GM18517 (cell line): ENCODE measurements at regions not wholly inside any gene's neighbourhood (a gene's known extent, or its start where the extent isn't known, plus 50 kb on each side); places are given as distances from the start of the nearest gene placed in this dataset.

Experiments
- ATAC-seq: cut with Tn5 transposase; IDR thresholded peaks from one replicate; pipeline ENCODE4 v1.9.1; 2021; ENCODE audit warnings: mild to moderate bottlenecking, moderate library complexity; ENCODE audit not compliant: unreplicated experiment

- no peak for ATAC-seq
These were observed 129.9 kb upstream of the ZFHX3 start for GRCh38 chr16:73177729-73178295.

GRCh38 chr16:73176577-73177013, 128.7 kb upstream of the ZFHX3 start:
- ATAC-seq, result no peak

GRCh38 chr16:73172973-73173709, 125.2 kb upstream of the ZFHX3 start:
- no peak for ATAC-seq

GRCh38 chr16:73172241-73172972, 124.5 kb upstream of the ZFHX3 start:
- no peak for ATAC-seq

- ATAC-seq, result no peak
These were observed 123.9 kb upstream of the ZFHX3 start for GRCh38 chr16:73171901-73172240.

- ATAC-seq, result no peak
These were observed 123.5 kb upstream of the ZFHX3 start for GRCh38 chr16:73171380-73171779.

- no peak for ATAC-seq
These were observed 122.7 kb upstream of the ZFHX3 start for GRCh38 chr16:73170612-73171038.

GRCh38 chr16:73166947-73167550, 119.1 kb upstream of the ZFHX3 start:
- no peak for ATAC-seq

GRCh38 chr16:73166441-73166851, 118.5 kb upstream of the ZFHX3 start:
- no peak for ATAC-seq

- no peak for ATAC-seq
These were observed 115.4 kb upstream of the ZFHX3 start for GRCh38 chr16:73163238-73163815.

GRCh38 chr16:73161977-73162376, 114.0 kb upstream of the ZFHX3 start:
- no peak for ATAC-seq

- no peak for ATAC-seq
These were observed 111.4 kb upstream of the ZFHX3 start for GRCh38 chr16:73159296-73159695.

GRCh38 chr16:73157861-73158260, 109.9 kb upstream of the ZFHX3 start:
- no peak for ATAC-seq

GRCh38 chr16:73154063-73154870, 106.3 kb upstream of the ZFHX3 start:
- no peak for ATAC-seq

- ATAC-seq, result no peak
These were observed 104.6 kb upstream of the ZFHX3 start for GRCh38 chr16:73152386-73153125.

GRCh38 chr16:73151941-73152340, 104.0 kb upstream of the ZFHX3 start:
- ATAC-seq, result no peak

GRCh38 chr16:73151225-73151624, 103.3 kb upstream of the ZFHX3 start:
- ATAC-seq, result no peak

GRCh38 chr16:73150786-73151185, 102.9 kb upstream of the ZFHX3 start:
- no peak for ATAC-seq

GRCh38 chr16:73149334-73149733, 101.4 kb upstream of the ZFHX3 start:
- ATAC-seq, result no peak

GRCh38 chr16:73147958-73148357, 100.0 kb upstream of the ZFHX3 start:
- no peak for ATAC-seq
